Urinary bladder (tissue), 3 donors: ENCODE measurements at regions not wholly inside any gene's neighbourhood (a gene's known extent, or its start where the extent isn't known, plus 50 kb on each side); places are given as distances from the start of the nearest gene placed in this dataset.

Experiments
- DNase-seq: peaks from one replicate; pipeline ENCODE4 v3.0.0-alpha.2; 2015; ENCODE audit errors: extremely low spot score
- H3K27ac ChIP-seq: one replicate; pipeline ENCODE4 v1.5.1; 2013; ENCODE audit warnings: low read depth, mild to moderate bottlenecking, moderate library complexity
- H3K36me3 ChIP-seq: one replicate; pipeline ENCODE4 v1.6.1; 2013; ENCODE audit warnings: mild to moderate bottlenecking, moderate library complexity; ENCODE audit not compliant: insufficient read depth
- H3K4me1 ChIP-seq: one replicate; pipeline ENCODE4 v1.6.1; 2013; ENCODE audit warnings: mild to moderate bottlenecking, moderate library complexity; ENCODE audit not compliant: insufficient read depth
- H3K4me3 ChIP-seq: one replicate; pipeline ENCODE4 v1.5.1; 2013; ENCODE audit warnings: low read depth, low read length
- WGBS: extraction: QIAGEN DNeasy Blood & Tissue Kit; methylation state at CpG from one replicate; pipeline ENCODE4 v1.1.7; 2013; 5-methylcytosine and 5-hydroxymethylcytosine counted together
- donor health status: healthy with polysubstance abuse.
- donor health status: healthy.

GRCh38 chr2:35339211-35339610, 1016.4 kb upstream of the CRIM1 start:
- Histone ChIP-seq H3K4me1 (no peaks in the 10 kb centered on the region), H3K36me3 (no peaks in the 10 kb centered on the region), H3K27ac (no peak overlapping the region), H3K4me3 (no peak overlapping the region)
- no peak for DNase-seq

- H3K36me3 ChIP-seq: no peaks in the 10 kb centered on the region
- H3K27ac ChIP-seq: no peak overlapping the region
- no peak for DNase-seq
- WGBS: 95% methylated on average over 2 of the region's 2 CpGs
- H3K4me3 ChIP-seq: no peak overlapping the region
- no peaks in the 10 kb centered on the region for H3K4me1 ChIP-seq
Observed at GRCh38 chr2:35337922-35338321, 1017.7 kb upstream of the CRIM1 start.

- H3K27ac ChIP-seq: no peak overlapping the region
- no peaks in the 10 kb centered on the region for H3K36me3 ChIP-seq
- H3K4me3 ChIP-seq: no peak overlapping the region
- no peaks in the 10 kb centered on the region for H3K4me1 ChIP-seq
- DNase-seq: no peak
- 54% methylated on average over 1 of the region's 1 CpG for WGBS
Observed at GRCh38 chr2:35314049-35314448, 1041.5 kb upstream of the CRIM1 start.

- 94% methylated on average over 1 of the region's 1 CpG for WGBS
- DNase-seq: no peak
- no peak overlapping the region for H3K27ac ChIP-seq
Observed at GRCh38 chr2:35301369-35301768, 1054.2 kb upstream of the CRIM1 start.

GRCh38 chr2:35298493-35298892, 1057.1 kb upstream of the CRIM1 start:
- Histone ChIP-seq H3K4me3 (no peak overlapping the region), H3K36me3 (no peaks in the 10 kb centered on the region), H3K27ac (no peak overlapping the region), H3K4me1 (no peaks in the 10 kb centered on the region)
- 37% methylated on average over 4 of the region's 4 CpGs for WGBS
- DNase-seq: peak; percentile 2

More at GRCh38 chr2:35301369-35301768, 1054.2 kb upstream of the CRIM1 start:
- no peaks in the 10 kb centered on the region for H3K36me3 ChIP-seq
- no peaks in the 10 kb centered on the region for H3K4me1 ChIP-seq
- H3K4me3 ChIP-seq: no peak overlapping the region

GRCh38 chr2:35297403-35297802, 1058.2 kb upstream of the CRIM1 start:
- no peak for DNase-seq
- Histone ChIP-seq H3K4me1 (no peaks in the 10 kb centered on the region), H3K36me3 (no peaks in the 10 kb centered on the region), H3K27ac (no peak overlapping the region), H3K4me3 (no peak overlapping the region)
- 62% methylated on average over 4 of the region's 4 CpGs for WGBS

GRCh38 chr2:35294636-35295263, 1060.8 kb upstream of the CRIM1 start:
- WGBS: 78% methylated on average over 7 of the region's 7 CpGs
- DNase-seq: no peak
- H3K27ac ChIP-seq: no peak overlapping the region

GRCh38 chr2:35293261-35293660, 1062.3 kb upstream of the CRIM1 start:
- 62% methylated on average over 2 of the region's 2 CpGs for WGBS
- H3K4me3 ChIP-seq: no peak overlapping the region
- no peak for DNase-seq
- no peaks in the 10 kb centered on the region for H3K4me1 ChIP-seq
- H3K27ac ChIP-seq: no peak overlapping the region
- H3K36me3 ChIP-seq: no peaks in the 10 kb centered on the region

More at GRCh38 chr2:35294636-35295263, 1060.8 kb upstream of the CRIM1 start:
- Histone ChIP-seq H3K4me3 (no peak overlapping the region), H3K36me3 (no peaks in the 10 kb centered on the region), H3K4me1 (no peaks in the 10 kb centered on the region)

GRCh38 chr2:35292199-35292598, 1063.4 kb upstream of the CRIM1 start:
- no peaks in the 10 kb centered on the region for H3K4me1 ChIP-seq
- WGBS: 81% methylated on average over 2 of the region's 2 CpGs
- H3K27ac ChIP-seq: no peak overlapping the region
- H3K4me3 ChIP-seq: no peak overlapping the region
- DNase-seq: no peak
- H3K36me3 ChIP-seq: no peaks in the 10 kb centered on the region

GRCh38 chr2:35281702-35282101, 1073.9 kb upstream of the CRIM1 start:
- 91% methylated on average over 3 of the region's 3 CpGs for WGBS
- DNase-seq: no peak
- Histone ChIP-seq H3K4me1 (no peaks in the 10 kb centered on the region), H3K36me3 (no peaks in the 10 kb centered on the region), H3K4me3 (no peak overlapping the region), H3K27ac (no peak overlapping the region)

- no peak for DNase-seq
- Histone ChIP-seq H3K4me1 (no peaks in the 10 kb centered on the region), H3K36me3 (no peaks in the 10 kb centered on the region), H3K4me3 (no peak overlapping the region), H3K27ac (no peak overlapping the region)
Observed at GRCh38 chr2:35255826-35256225, 1099.8 kb upstream of the CRIM1 start.

GRCh38 chr2:35251156-35251555, 1104.4 kb upstream of the CRIM1 start:
- no peak for DNase-seq
- H3K27ac ChIP-seq: no peak overlapping the region
- whole genome bisulfite sequencing: 80% methylated on average over 3 of the region's 3 CpGs
- H3K4me3 ChIP-seq: no peak overlapping the region
- no peaks in the 10 kb centered on the region for H3K36me3 ChIP-seq
- H3K4me1 ChIP-seq: no peaks in the 10 kb centered on the region

GRCh38 chr2:35246702-35247101, 1108.9 kb upstream of the CRIM1 start:
- H3K4me3 ChIP-seq: no peak overlapping the region
- no peaks in the 10 kb centered on the region for H3K36me3 ChIP-seq
- no peak for DNase-seq
- no peaks in the 10 kb centered on the region for H3K4me1 ChIP-seq
- WGBS: 87% methylated on average over 2 of the region's 2 CpGs
- H3K27ac ChIP-seq: no peak overlapping the region

- WGBS: 35% methylated on average over 2 of the region's 2 CpGs
- H3K4me3 ChIP-seq: no peak overlapping the region
- no peaks in the 10 kb centered on the region for H3K36me3 ChIP-seq
- H3K27ac ChIP-seq: no peak overlapping the region
- no peak for DNase-seq
- H3K4me1 ChIP-seq: no peaks in the 10 kb centered on the region
Observed at GRCh38 chr2:35228584-35228983, 1127.0 kb upstream of the CRIM1 start.

GRCh38 chr2:35220461-35220860, 1135.1 kb upstream of the CRIM1 start:
- no peak for DNase-seq
- no peak overlapping the region for H3K27ac ChIP-seq
- no peaks in the 10 kb centered on the region for H3K36me3 ChIP-seq
- no peak overlapping the region for H3K4me3 ChIP-seq
- 81% methylated on average over 2 of the region's 2 CpGs for WGBS
- H3K4me1 ChIP-seq: no peaks in the 10 kb centered on the region
